GM12878 (cell line): ENCODE measurements at regions not wholly inside any gene's neighbourhood (a gene's known extent, or its start where the extent isn't known, plus 50 kb on each side); places are given as distances from the start of the nearest gene placed in this dataset.

Experiments
- ATAC-seq: fragments of 200-7000 bp; cut with Tn5 transposase; 3 replicates; pipeline ENCODE4 v1.9.1; 2020; ENCODE audit warnings: mild to moderate bottlenecking, moderate library complexity
- BruUV-seq: library from RNA; stranded (reverse); fragments of 400-500 nt; replicated peaks from 2 replicates; lab custom pipeline; 2021; lab: Mats Ljungman, UMichigan
- CTCF ChIA-PET: fragments of 300-600 bp; sonication (Branson Sonifier 250); formaldehyde crosslinking; extraction: SDS; loops from one replicate; lab custom pipeline; 2021; ENCODE audit warnings: inconsistent platforms; lab: Yijun Ruan, JAX
- POLR2A ChIA-PET: fragments of 350-600 bp; formaldehyde crosslinking; extraction: SDS; loops from one replicate; lab custom pipeline; 2021; ENCODE audit warnings: inconsistent platforms; lab: Charles Lee
- RAD21 ChIA-PET: fragments of 300-600 bp; sonication (Branson Sonifier 250); formaldehyde crosslinking; loops from one replicate; lab custom pipeline; 2023; ENCODE audit warnings: antibody characterized with exemption; ENCODE audit not compliant: unreplicated experiment; lab: Charles Lee
- SMC1A ChIA-PET: fragments of 300-600 bp; sonication (Branson Sonifier 250); formaldehyde crosslinking; loops from one replicate; lab custom pipeline; 2023; ENCODE audit not compliant: unreplicated experiment, uncharacterized antibody; lab: Charles Lee
- DNase-seq: peaks from one replicate; pipeline ENCODE4 v3.0.0-alpha.2; 2011; ENCODE audit warnings: low read depth, low spot score
- FAIRE-seq: peaks from 3 replicates; lab custom pipeline; 2011; peaks lifted over from hg19 to GRCh38; lab: Jason Lieb, UNC
- H2AFZ ChIP-seq: 2 replicates; pipeline ENCODE4 v1.6.0; 2011; ENCODE audit warnings: low read depth, low read length, control low read depth; ENCODE audit not compliant: control insufficient read depth
- H3K27ac ChIP-seq: 2 replicates; pipeline ENCODE4 v1.5.1; 2011; ENCODE audit warnings: control low read depth; ENCODE audit not compliant: control insufficient read depth, insufficient read depth
- H3K27me3 ChIP-seq, 2 experiments: replicated peaks in 1 of 2; 2 replicates each; pipeline versions ENCODE4 v1.6.0 to v1.6.1; 2011; ENCODE audit warnings: low read length in 1 of 2; ENCODE audit not compliant: control insufficient read depth in 2 of 2, insufficient read depth in 2 of 2
- H3K36me3 ChIP-seq, 2 experiments: 2 replicates each; pipeline ENCODE4 v1.5.1; 2011; ENCODE audit warnings: low read length in 1 of 2; ENCODE audit not compliant: control insufficient read depth in 2 of 2, insufficient read depth in 2 of 2
- H3K4me1 ChIP-seq: 2 replicates; pipeline ENCODE4 v1.6.1; 2011; ENCODE audit warnings: mild to moderate bottlenecking, low read length, moderate library complexity, mixed read lengths; ENCODE audit not compliant: control insufficient read depth, insufficient read depth
- H3K4me2 ChIP-seq: 2 replicates; pipeline ENCODE4 v1.6.0; 2011; ENCODE audit warnings: control low read depth; ENCODE audit not compliant: control insufficient read depth, insufficient read depth
- H3K4me3 ChIP-seq: fragments of 200-600 bp; sonication (generic); 2 replicates; pipeline ENCODE4 v1.5.1; 2016
- H3K79me2 ChIP-seq: 2 replicates; pipeline ENCODE4 v1.6.0; 2011; ENCODE audit warnings: low read length; ENCODE audit not compliant: control insufficient read depth, insufficient read depth
- H3K9ac ChIP-seq: 2 replicates; pipeline ENCODE4 v1.8.0; 2011; ENCODE audit warnings: low read length, control low read depth, mixed read lengths; ENCODE audit not compliant: control insufficient read depth, insufficient read depth
- H3K9me3 ChIP-seq: replicated peaks from 3 replicates; pipeline ENCODE4 v1.5.1; 2011; ENCODE audit warnings: mild to moderate bottlenecking, low read length; ENCODE audit not compliant: control insufficient read depth, insufficient read depth
- H4K20me1 ChIP-seq: 2 replicates; pipeline ENCODE4 v1.6.0; 2011; ENCODE audit not compliant: control insufficient read depth, insufficient read depth
- ATF3 ChIP-seq: IDR thresholded peaks from 2 replicates; pipeline ENCODE4 v1.6.1; 2011; ENCODE audit warnings: low read depth, mild to moderate bottlenecking, low read length, moderate library complexity, borderline replicate concordance; ENCODE audit errors: extremely low read depth
- ATF7 ChIP-seq: fragments of 450-650 bp; IDR thresholded peaks from 2 replicates; pipeline ENCODE4 v1.6.1; 2016; ENCODE audit warnings: low read depth, mild to moderate bottlenecking
- BCLAF1 ChIP-seq: fragments of 450-650 bp; IDR thresholded peaks from 2 replicates; pipeline ENCODE4 v1.6.1; 2017; ENCODE audit warnings: antibody characterized with exemption, mild to moderate bottlenecking, moderate library complexity
- E2F8 ChIP-seq: fragments of 450-650 bp; IDR thresholded peaks from 2 replicates; pipeline ENCODE4 v1.6.1; 2018; ENCODE audit warnings: mild to moderate bottlenecking, low read depth, moderate library complexity; ENCODE audit not compliant: partially characterized antibody
- ESRRA ChIP-seq: IDR thresholded peaks from 2 replicates; pipeline ENCODE4 v1.6.1; 2012; ENCODE audit warnings: mild to moderate bottlenecking, low read length, improper control_type of control experiment
- FOXM1 ChIP-seq: IDR thresholded peaks from 2 replicates; pipeline ENCODE4 v1.6.1; 2012; ENCODE audit warnings: low read depth, mild to moderate bottlenecking, inconsistent platforms, low read length, moderate library complexity
- JUND ChIP-seq: IDR thresholded peaks from 2 replicates; pipeline ENCODE4 v1.6.1; 2012; ENCODE audit warnings: low read depth, mild to moderate bottlenecking, low read length, improper control_type of control experiment, moderate library complexity
- KDM1A ChIP-seq: fragments of 200-600 bp; sonication (generic); IDR thresholded peaks from 2 replicates; pipeline ENCODE4 v1.6.1; 2016; ENCODE audit warnings: borderline replicate concordance
- RUNX3 ChIP-seq: IDR thresholded peaks from 2 replicates; pipeline ENCODE4 v1.6.1; 2012; ENCODE audit warnings: low read length, inconsistent platforms
- SIX5 ChIP-seq: IDR thresholded peaks from 2 replicates; pipeline ENCODE4 v1.6.1; 2011; ENCODE audit warnings: mild to moderate bottlenecking, low read depth, low read length, moderate library complexity; ENCODE audit not compliant: severe bottlenecking
- SKIL ChIP-seq: fragments of 450-650 bp; IDR thresholded peaks from 2 replicates; pipeline ENCODE4 v1.6.1; 2017; ENCODE audit warnings: mild to moderate bottlenecking, low read depth, inconsistent platforms; ENCODE audit not compliant: poor library complexity, severe bottlenecking
- ZBED1 ChIP-seq: IDR thresholded peaks from 2 replicates; pipeline ENCODE4 v1.6.1; 2016; ENCODE audit warnings: borderline replicate concordance
- ZNF592 ChIP-seq: fragments of 450-650 bp; IDR thresholded peaks from 2 replicates; pipeline ENCODE4 v1.6.1; 2017; ENCODE audit warnings: mild to moderate bottlenecking, moderate library complexity
- WGBS: methylation state at CpG from one replicate; pipeline ENCODE4 v1.1.6; 2016; ENCODE audit warnings: low lambda C conversion rate; ENCODE audit not compliant: insufficient replicate concordance, insufficient coverage; ENCODE audit errors: missing lambda C conversion rate; 5-methylcytosine and 5-hydroxymethylcytosine counted together
- in situ Hi-C: fragments of 300-500 bp; cut with MboI; formaldehyde crosslinking; loops from 9 replicates; pipeline ENCODE4 v1.14.3; 2018; ENCODE audit warnings: mixed read lengths
- intact Hi-C: fragments of 100-400 bp; cut with micrococcal nuclease; formaldehyde crosslinking; loops from one replicate; pipeline ENCODE4 v1.14.2; 2022; ENCODE audit not compliant: unreplicated experiment

GRCh38 chr10:133034092-133034491 is 53.6 kb upstream of the ADGRA1 start:
- ChIA-PET CTCF (no interaction called here), RAD21 (no interaction called here), POLR2A (no interaction called here), SMC1A (no interaction called here)
- no peak overlapping the region for H3K4me3 ChIP-seq
- FAIRE-seq = no peak
- no peaks in the 10 kb centered on the region for H3K9me3 ChIP-seq
- H3K4me2 ChIP-seq = no peak overlapping the region
- in situ Hi-C loops (no loop called here), intact Hi-C loops (no loop called here)
- no peak overlapping the region for H3K27ac ChIP-seq
- H3K36me3 ChIP-seq = no peaks in the 10 kb centered on the region
- H4K20me1 ChIP-seq = no peaks in the 10 kb centered on the region
- no peaks in the 10 kb centered on the region for H3K4me1 ChIP-seq
- H2AFZ ChIP-seq = no peak overlapping the region
- ATAC-seq = no peak
- H3K27me3 ChIP-seq = no peaks in the 10 kb centered on the region
- no peaks in the 10 kb centered on the region for H3K79me2 ChIP-seq
- BruUV-seq = no TSS peak
- WGBS = 44% methylated on average over 10 of the region's 10 CpGs
- DNase-seq = no peak
- H3K9ac ChIP-seq = no peak overlapping the region
- no peak for TF ChIP-seq ZBED1
- TF ChIP-seq ATF7 = no peak
- no peak for TF ChIP-seq E2F8
- TF ChIP-seq ATF3 = no peak
- no peak for TF ChIP-seq ESRRA
- TF ChIP-seq BCLAF1 = no peak
- TF ChIP-seq JUND = no peak
- no peak for TF ChIP-seq ZNF592
- TF ChIP-seq RUNX3 = no peak
- TF ChIP-seq FOXM1 = no peak
- no peak for TF ChIP-seq KDM1A
- TF ChIP-seq SKIL = no peak
- no peak for TF ChIP-seq SIX5
